NT2/D1 (cell line): ENCODE measurements at regions not wholly inside any gene's neighbourhood (a gene's known extent, or its start where the extent isn't known, plus 50 kb on each side); places are given as distances from the start of the nearest gene placed in this dataset.

Experiments
- SUZ12 ChIP-seq: IDR thresholded peaks from 2 replicates; pipeline ENCODE4 v1.6.1; 2011; ENCODE audit not compliant: insufficient read length, insufficient read depth; ENCODE audit errors: extremely low read depth
- YY1 ChIP-seq: IDR thresholded peaks from 2 replicates; pipeline ENCODE4 v1.6.1; 2011; ENCODE audit not compliant: insufficient read length, insufficient read depth
- ZNF274 ChIP-seq: IDR thresholded peaks from 2 replicates; pipeline ENCODE4 v1.6.1; 2011; ENCODE audit warnings: mild to moderate bottlenecking, low read depth, low read length

- TF ChIP-seq ZNF274: no peak
- TF ChIP-seq SUZ12: no peak
- no peak for TF ChIP-seq YY1
Measured at GRCh38 chr11:131297441-131297840, 73.0 kb upstream of the NTM start.
